ENCODE measurements at regions not wholly inside any gene's neighbourhood (a gene's known extent, or its start where the extent isn't known, plus 50 kb on each side); places are given as distances from the start of the nearest gene placed in this dataset.

DNA sequence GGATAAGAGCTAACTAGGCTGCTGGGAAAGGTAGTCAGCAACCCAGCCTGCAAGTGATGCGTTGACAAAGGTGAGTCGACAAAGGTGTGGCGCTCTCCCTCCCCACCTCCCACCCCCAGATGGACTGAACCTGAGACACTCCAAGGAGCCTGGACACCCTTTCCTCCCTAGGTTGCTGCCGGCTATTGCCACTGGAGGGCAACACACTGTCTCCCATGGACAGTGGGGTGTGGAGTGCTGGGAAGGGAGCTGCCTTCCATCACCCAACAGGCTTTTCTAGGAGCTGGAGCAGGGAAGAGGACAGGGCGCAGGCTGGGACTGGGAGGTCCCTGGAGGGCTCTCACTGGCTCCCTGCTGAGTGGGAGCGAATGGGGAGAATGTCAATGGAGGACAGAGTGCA lies 75.4 kb upstream of the ARAP3 start:
- TF ChIP-seq, protein P1, sequence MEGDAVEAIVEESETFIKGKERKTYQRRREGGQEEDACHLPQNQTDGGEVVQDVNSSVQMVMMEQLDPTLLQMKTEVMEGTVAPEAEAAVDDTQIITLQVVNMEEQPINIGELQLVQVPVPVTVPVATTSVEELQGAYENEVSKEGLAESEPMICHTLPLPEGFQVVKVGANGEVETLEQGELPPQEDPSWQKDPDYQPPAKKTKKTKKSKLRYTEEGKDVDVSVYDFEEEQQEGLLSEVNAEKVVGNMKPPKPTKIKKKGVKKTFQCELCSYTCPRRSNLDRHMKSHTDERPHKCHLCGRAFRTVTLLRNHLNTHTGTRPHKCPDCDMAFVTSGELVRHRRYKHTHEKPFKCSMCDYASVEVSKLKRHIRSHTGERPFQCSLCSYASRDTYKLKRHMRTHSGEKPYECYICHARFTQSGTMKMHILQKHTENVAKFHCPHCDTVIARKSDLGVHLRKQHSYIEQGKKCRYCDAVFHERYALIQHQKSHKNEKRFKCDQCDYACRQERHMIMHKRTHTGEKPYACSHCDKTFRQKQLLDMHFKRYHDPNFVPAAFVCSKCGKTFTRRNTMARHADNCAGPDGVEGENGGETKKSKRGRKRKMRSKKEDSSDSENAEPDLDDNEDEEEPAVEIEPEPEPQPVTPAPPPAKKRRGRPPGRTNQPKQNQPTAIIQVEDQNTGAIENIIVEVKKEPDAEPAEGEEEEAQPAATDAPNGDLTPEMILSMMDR (IDR thresholded peaks at IDR 0.05; ENCODE audit: insufficient read depth, low read length) = no peak
- TF ChIP-seq POLR2AphosphoS5 (IDR thresholded peaks at IDR 0.05; ENCODE audit: low read depth) (no peak), GABPA (IDR thresholded peaks at IDR 0.05; ENCODE audit: low read depth) (no peak), REST (IDR thresholded peaks at IDR 0.05; ENCODE audit: insufficient replicate concordance, low read depth) (no peak)
